T-helper 2 cell treated with Interferon-gamma antibody and Interleukin-4, amounts not matched to agents 100 ng/mL and 5 ng/mL, for 36 hours (primary cell): ENCODE measurements at regions not wholly inside any gene's neighbourhood (a gene's known extent, or its start where the extent isn't known, plus 50 kb on each side); places are given as distances from the start of the nearest gene placed in this dataset.

Experiments used
- intact Hi-C: fragments of 100-400 bp; cut with micrococcal nuclease; formaldehyde crosslinking; loops from one replicate; pipeline ENCODE4 v1.15.1; 2023

- intact Hi-C loops, result no loop called here
Observed at GRCh38 chr6:8551993-8552392, 116.6 kb upstream of the SLC35B3 start.

- intact Hi-C loops, result no loop called here
Observed at GRCh38 chr6:8551386-8551785, 116.0 kb upstream of the SLC35B3 start.

DNA sequence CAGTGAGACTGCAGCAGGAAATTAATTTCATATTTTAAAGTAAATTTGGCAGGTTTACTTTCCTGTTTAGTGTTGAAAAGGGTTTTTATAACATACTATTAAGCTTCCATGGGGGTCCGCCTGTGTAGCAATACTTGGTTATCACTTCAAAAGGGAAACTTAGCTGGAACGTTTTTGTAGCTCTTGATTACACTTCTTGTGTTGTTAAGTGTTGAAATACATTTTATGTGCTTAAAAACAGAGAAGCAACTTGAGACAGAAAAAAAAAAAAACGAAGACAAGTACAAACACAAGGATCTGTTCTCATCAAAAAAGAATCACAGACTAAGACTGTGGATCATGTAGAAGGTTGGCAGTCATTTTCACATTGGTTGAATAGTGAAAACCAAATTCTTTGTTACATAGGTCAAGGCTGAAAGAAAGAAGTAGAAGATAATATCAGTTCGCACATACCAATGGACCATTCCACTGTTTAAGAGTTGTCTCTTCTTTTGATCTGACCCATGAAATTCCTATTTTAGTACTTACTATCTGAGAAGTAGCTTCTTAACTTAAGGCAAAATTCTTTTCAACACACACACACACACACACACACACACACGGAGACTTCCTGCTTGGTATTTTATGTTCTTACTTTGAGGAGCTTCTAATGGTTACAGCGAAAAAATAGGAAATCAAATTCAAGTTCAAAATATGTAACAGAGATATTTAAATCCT, 113.9 kb upstream of the SLC35B3 start:
- intact Hi-C loops, result no loop called here

GRCh38 chr6:8546496-8546895, 111.2 kb upstream of the SLC35B3 start:
- intact Hi-C loops, result no loop called here

- intact Hi-C loops, result no loop called here
Observed at GRCh38 chr6:8545336-8545735, 110.0 kb upstream of the SLC35B3 start.

- intact Hi-C loops, result no loop called here
Observed at GRCh38 chr6:8543714-8544113, 108.4 kb upstream of the SLC35B3 start.

DNA sequence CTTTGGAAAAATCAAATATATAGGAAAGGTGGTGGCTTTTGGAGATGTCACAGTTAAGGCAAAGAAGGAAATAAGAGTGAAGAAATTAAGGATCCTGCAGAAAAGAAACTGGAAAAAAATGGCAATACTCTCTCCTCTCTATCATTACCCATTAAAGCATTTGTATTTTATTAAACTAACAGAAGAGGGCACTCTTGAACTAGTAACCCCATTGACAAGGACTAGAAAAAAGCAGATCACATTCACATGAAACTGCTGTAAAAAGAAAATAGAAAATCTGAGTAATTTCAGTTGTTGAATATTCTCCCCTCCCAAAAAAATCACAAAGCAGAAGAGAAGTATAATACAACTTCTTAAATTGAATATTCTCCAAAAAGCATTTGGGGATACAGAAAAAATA, 104.1 kb upstream of the SLC35B3 start:
- intact Hi-C loops, result no loop called here

DNA sequence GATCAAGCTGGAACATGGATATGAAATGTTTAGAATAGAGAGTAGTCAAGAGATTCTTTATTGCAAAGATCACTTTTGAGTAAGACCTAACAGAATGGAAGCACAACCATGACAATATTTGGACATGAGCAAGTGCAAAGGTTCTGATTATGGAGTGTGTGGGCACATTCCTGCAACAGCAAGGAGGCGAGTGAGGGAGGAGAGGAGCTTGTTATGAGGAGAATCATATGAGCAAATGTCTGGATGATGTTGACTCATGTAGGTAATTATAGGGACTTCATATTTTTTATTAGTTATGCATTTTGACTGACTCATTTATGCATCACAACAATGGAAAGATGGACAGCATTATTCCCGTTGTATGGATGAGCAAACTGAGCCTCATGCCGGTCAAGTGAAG, 100.8 kb upstream of the SLC35B3 start:
- intact Hi-C loops, result no loop called here

GRCh38 chr6:8535519-8535918, 100.2 kb upstream of the SLC35B3 start:
- intact Hi-C loops, result no loop called here

GRCh38 chr6:8530785-8531435, 95.6 kb upstream of the SLC35B3 start:
- intact Hi-C loops, result no loop called here

DNA sequence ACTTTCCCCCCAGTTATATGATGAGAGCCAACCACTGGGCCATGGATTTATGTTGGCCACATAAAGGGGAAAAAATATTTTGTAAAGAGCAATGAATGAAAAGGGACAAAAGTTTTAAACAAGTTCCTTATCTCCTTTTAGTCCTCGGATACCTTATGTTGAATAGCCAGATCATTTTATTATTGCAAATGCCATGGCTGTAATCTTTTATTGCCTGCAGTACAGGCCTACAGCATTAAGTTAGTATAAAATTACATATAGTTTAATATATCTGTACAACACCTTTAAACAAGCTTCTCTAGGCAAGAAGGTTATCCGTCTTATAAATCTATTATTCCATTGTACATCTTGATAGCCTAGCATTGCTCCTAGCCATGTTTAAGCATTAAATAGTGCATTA, 93.9 kb upstream of the SLC35B3 start:
- intact Hi-C loops, result no loop called here

DNA sequence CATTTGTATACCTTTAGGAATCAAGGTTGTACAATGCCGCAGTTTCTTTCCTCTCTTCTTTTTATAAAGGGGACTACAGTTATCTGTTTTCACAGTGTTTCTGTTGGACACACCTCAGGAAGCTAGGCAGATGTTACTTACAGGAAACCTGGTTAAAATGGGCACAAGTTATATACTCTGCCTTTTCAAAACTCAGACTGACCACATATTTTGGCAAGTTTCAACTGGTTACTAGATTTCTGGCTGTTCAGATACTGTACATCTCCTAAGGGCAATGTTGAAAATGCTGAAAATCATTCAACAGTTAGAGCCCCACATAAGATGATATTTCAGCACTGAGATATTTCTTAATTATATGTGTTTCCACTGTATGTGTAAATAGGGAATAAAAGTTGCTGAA, 92.5 kb upstream of the SLC35B3 start:
- intact Hi-C loops, result no loop called here

DNA sequence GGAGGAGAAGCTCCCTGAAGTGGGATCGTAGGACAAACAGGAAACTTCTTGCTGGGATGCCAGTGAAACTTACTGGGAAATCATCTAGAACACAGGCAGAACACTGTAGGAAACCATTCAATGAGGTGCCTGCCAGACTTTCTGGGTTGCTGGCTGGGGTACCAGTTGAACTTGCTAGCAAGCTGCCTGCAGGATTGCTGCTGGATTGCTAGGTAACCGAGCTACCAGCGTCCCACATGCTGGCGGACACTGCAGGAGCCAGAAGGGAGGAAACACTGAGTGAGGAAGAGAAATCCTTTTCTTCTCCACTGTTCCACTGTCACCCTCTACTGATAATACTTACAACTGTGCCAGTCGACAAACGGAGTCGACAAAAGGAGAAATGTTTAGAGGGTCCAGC, 91.3 kb upstream of the SLC35B3 start:
- intact Hi-C loops, result no loop called here

DNA sequence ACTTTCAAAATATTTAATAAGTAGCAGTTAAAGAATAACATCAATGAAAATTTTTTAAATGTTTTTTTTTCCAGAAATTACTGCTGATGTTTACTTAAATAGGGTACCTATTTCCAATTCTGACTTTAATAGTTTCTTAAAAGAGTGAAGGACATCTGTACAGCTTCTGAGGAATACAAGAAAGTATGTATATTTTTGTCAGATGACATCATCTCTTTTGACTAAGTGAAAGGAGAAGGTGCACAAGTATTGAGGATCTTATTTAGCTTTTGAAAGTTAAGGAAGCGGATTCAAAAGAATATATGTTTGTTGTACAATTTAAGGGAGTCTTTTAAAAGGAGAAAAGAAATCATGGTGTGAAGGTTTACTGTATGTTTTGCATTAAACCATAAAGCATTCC, 90.0 kb upstream of the SLC35B3 start:
- intact Hi-C loops, result no loop called here

- intact Hi-C loops, result no loop called here
Observed at GRCh38 chr6:8513174-8513573, 77.8 kb upstream of the SLC35B3 start.

DNA sequence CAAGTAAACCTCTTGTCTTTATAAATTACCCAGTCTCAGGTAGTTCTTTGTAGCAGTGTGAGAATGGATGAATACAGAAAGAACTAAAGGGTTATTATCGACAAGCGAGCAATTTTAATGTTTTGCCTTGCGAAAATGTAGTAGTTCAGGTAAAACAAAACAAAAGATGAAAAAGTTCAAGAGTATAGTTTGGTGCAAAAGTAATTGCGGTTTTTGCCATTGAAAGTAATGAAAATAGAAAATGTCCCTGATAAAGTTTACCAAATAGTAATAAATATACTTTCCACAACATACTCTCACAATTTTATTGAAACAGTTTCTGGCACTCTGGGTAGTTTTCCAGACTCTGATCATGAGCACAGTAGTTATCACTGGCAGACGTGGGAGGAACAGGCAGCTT, 71.9 kb upstream of the SLC35B3 start:
- intact Hi-C loops, result no loop called here

DNA sequence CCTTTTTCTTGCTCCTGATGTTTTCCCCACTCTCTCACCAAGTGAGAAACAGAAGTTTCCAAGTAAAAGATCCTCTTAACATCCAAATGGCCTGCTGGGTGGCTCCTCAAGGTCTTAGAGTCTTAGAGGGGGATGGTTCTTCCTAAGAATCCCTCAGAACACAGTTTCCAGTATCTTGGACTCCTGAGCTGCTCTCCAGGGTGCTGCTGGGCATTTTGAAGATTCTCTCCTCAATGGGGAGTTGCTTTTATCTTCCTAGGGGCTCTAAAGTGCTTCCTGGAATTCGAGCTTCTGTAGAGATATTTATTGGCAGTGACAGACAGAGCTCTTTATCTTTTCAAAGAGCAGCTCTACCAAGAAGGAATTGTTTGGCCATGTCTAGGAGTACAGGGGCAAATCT, 70.8 kb upstream of the SLC35B3 start:
- intact Hi-C loops, result no loop called here

DNA sequence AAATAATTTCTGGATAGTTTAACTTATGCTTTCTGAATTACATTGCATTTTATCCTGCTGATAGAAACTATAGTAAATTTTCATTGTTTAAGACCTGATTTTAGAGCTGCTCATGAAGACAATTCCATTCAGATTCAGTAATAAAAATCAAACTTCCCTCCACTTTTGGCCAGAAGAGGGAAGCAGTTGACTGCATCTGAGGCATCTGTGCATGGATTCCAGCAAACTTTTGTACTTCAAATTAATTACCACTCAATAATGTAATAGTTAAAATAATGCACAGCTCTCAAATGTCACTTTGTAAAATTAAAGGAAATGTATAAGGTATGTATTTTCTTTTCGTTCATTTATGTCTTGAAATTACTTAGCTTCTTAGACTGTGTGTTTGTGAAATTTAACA, 64.2 kb upstream of the SLC35B3 start:
- intact Hi-C loops, result no loop called here

DNA sequence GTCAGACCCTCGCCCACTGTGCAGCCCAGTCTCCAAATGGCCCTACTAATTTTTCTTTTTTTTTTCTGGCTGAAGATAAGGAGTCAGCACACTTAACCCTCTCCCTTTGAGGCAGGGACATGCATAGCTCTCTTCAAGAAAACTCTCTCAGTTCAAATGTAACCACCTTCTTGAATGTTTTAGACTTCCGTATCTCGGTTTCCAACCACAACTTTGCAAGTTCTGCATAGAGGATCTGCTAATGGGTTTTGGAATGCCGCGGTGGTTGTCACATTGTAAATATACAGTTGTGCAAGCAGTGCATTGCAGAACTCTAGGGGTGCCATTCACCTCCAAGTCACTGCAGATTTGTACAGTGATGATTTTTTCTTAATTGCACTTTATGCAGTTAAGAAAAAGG, 59.4 kb upstream of the SLC35B3 start:
- intact Hi-C loops, result no loop called here

- intact Hi-C loops, result no loop called here
Observed at GRCh38 chr6:8492536-8493133, 57.3 kb upstream of the SLC35B3 start.
